T-helper 1 cell (primary cell): ENCODE measurements at regions not wholly inside any gene's neighbourhood (a gene's known extent, or its start where the extent isn't known, plus 50 kb on each side); places are given as distances from the start of the nearest gene placed in this dataset.
A peak's percentile ranks its signal among the peaks of the same experiment; 100 is the strongest.

Source experiments
- DNase-seq, 5 donors: peaks; one replicate each; pipeline ENCODE4 v3.0.0-alpha.2; 2012 to 2020

DNA sequence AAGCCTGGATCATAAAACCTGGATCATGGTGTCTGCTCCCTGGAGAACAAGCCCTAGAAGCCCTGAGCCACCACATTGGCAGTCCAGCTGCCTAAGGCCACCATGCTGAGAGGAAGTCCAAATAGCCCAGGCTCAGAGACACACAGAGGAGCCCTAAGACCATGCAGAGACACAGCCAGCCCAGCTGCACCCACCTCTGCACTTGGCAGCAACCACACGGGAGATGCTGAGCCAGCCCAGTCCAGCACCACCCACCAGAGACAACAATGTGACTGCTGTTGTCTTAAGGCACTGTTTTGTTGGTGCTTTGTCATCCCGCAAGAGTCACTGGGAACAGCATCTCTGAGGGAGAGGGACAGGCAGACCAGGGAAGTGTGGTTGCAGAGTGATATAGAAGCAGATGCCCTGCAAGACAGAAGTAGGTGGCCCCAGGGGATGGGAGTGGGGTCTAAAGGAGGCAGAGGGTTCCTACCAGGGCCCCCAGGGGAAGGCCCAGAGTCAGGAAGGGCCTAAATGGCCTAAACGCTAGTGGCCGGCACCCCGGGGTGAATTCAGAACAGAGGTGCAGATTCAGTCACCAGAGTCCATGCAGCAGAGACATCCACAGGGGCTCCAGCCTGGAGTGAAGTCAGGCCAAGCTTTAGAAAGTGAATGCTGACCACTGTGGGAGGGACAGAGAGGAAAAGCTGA is 105.4 kb upstream of the PRR20G start:
- no peak for DNase-seq

DNA sequence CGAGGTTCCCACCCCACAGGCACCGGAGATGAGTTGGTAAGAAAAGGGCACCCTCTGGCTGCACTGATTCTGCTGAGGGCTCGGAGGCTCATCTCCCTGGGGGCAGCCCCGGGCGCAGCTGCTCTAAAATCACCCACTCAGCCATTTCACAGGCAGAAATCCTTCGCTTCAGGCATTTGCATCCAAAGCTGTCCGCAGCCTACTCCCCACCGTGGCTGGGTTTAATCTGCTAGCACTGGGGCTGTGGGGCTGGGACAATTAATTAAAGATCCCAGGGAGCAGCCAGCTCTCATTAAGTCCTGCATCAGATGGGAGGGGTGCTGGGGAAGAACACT is 104.3 kb upstream of the PRR20G start:
- DNase-seq, result no peak

DNA sequence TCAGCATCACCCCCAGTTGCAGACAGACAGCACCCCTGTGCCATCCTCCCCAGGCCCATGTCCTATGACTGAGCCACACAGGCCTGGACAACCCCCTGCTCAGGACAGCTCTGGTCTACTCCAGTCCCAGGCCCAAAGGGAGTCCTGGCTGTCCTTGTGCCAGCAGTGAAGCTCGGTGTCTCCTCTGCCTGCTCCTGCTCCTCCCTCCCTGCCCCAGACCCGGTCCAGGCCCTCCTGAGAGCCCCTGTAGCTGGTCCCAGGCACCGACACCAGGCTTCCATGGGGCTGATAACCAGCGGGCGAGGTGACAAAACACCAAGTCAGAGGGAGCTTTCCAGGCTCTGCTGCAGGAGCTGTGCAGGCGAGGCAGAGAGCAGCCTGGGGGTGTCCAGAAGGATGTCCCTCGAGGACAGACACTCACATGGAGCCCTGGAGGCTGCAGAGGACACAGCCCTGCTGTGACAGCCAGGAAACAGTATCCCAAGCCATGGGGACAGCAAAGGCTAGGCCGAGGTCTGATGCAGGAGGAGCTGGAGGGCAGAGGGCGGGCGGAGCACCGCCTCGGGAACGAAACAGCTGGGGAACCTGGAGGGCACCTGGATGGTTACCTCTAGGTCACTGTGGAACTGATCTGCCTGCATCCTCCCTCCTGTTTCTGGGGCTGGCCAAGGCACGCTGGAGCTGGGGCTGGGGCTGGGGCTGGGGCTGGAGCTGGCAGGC is 103.8 kb upstream of the PRR20G start:
- no peak for DNase-seq

DNA sequence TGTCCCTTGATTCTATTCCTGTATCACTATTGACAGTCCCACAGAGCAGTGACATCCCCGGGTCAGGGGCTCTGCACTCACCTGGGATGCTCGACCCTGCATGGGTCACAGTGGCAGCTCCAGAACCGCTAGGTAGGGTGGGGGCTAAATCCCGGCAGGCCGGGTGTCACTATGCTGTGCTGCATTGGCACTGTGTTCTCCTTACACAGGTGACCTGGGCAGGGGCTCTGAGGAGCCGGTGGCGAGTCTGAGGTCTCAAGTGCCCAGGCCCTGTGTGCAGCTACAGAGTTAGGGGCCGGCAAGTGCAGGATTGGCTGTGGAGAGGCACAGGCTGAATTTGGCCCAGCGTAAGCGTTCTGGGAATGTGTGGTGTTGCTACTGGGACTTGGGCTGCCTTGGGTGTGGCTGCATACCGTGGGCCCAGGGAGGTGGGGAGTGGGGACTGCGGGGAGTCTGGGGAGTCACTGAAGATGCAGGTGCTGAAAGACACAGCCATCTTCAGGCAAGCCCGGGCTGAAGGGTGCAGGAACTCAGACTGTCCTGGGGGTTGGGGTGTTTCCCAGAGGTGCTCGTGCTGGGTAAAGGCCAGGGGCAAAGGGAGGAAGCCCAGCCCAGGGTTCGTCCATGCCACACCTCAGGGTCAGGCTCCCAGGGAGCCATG is 102.6 kb upstream of the PRR20G start:
- no peak for DNase-seq

DNA sequence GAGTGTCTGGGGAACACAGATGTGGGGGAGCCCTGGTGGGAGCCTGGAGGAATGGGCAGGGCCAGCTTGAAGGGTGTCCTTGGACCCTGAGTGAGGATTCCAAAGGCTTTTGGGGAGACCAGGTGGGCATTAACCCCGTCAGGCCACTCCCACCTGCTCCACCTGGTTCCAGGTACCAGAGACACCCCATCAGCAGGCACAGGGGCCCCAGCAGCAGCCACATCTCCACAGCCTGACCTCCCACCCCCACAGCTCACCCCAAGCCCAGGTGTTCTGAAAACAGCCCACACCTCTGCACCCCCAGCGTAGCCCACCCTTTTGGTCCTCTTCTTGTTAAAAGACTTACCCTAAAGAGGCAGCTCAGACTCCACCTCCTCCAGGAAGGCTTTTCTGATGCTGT is 102.1 kb upstream of the PRR20G start:
- DNase-seq, result no peak

DNA sequence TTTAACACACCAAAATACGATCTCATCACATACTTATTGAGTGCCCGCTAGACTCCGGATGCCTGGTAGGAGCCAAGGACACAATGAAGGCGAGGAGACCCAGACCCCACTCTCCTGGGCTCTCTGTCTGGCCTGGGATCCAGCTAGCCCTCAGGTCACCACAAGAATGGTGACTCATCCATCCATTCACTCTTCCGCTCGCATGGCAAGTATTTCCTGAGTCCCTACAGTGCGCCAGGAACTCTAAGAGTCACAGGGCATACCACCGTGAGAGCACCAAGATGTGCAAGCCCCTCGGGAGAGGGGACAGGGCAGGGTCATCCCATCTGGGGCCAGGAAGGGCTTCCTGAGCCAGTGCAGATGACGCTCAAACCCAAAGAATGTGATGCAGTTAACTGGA is 101.6 kb upstream of the PRR20G start:
- no peak for DNase-seq

DNA sequence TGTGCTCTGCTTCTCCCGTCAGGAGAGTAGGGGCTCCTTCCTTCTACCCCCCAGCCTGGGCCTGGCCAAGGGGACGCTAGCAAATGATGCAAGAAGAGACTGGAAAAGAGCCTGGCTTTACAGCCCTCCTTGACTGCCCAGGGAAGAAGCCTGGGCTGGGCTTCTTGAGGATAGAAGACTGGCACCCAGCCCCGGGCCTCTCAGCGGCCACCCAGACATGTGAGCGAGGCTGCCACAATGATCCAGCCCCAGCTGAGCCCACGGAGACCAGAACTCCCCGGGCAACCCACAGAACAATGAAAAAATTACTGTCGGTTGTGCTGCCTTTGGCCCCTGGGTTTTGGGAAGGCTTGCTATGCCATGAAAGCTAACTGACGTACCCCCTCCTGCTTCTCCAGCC is 100.6 kb upstream of the PRR20G start:
- DNase-seq, result no peak

DNA sequence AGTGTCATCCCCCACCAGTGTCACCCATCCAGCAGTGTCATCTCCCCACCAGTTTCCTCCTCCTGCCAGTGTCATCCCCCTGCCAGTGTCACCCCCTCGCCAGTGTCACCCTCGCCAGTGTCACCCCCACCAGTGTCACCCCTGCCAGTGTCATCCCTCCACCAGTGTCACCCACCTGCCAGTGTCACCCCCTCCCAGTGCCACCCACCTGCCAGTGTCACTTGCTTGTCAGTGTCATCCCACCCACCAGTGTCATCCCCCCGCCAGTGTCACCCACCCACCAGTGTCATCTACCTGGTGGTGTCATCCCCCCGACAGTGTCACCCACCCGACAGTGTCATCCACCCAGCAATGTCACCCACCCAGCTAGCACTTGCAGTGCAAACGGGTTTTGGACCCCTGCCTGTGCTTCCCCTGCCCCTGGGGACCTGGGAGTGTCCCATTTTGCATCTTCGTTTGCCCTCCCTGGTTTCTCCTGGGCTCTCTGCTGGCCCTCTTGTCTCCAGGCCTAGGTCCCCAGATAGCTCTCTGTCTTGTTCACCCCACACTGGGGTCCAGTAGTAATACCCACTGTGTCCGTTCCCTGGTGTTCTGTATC is 99.8 kb upstream of the PRR20G start:
- no peak for DNase-seq

DNA sequence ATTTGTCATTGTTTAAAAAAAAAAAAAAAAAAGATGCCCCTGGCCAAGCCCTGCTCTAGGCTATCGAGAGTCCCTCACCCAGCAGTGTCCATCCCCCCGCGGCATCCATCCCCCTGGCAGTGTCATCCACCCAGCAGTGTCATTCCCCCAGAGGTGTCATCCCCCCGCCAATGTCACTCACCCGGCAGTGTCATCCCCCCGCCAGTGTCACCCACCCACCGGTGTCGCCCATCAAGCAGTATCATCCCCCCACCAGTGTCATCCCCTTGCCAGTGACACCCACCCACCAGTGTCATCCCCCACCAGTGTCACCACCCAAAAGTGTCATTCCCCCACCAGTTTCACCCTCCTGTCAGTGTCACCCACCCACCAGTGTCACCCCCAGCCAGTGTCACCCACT is 99.3 kb upstream of the PRR20G start:
- no peak for DNase-seq

DNA sequence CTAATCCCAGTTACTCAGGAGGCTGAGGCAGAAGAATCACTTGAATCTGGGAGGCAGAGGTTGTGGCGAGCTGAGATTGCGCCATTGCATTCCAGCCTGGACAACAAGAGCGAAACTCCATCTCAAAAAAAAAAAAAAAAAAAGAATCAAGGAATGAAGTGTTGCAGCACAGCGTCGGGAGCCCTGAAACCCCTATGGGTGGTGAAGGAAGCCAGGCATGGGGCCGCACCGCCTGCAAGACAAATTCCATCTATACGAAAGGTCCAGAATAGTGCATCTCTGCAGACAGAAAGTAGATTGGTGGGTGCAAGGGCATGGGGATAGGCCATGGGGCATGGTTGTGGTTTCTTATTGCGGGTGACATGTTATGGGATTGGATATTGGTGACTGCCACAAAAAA is 98.6 kb upstream of the PRR20G start:
- no peak for DNase-seq

DNA sequence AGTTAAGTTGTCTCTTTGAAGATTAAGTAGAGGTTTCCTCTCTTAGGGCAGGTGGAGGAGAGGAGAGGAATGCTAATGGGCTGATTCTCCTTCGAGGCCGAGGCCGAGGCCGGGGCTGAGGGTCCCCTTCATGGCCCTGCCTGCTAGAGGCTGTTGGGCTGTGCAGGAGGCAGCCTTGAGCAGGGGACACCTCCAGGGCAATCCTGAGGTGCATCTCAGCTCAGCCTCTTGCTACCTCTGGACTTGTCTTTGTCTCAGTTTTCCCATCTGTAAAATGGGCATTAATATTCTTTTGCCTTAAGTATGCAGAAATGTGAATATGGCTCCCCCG is 97.7 kb upstream of the PRR20G start:
- no peak for DNase-seq

DNA sequence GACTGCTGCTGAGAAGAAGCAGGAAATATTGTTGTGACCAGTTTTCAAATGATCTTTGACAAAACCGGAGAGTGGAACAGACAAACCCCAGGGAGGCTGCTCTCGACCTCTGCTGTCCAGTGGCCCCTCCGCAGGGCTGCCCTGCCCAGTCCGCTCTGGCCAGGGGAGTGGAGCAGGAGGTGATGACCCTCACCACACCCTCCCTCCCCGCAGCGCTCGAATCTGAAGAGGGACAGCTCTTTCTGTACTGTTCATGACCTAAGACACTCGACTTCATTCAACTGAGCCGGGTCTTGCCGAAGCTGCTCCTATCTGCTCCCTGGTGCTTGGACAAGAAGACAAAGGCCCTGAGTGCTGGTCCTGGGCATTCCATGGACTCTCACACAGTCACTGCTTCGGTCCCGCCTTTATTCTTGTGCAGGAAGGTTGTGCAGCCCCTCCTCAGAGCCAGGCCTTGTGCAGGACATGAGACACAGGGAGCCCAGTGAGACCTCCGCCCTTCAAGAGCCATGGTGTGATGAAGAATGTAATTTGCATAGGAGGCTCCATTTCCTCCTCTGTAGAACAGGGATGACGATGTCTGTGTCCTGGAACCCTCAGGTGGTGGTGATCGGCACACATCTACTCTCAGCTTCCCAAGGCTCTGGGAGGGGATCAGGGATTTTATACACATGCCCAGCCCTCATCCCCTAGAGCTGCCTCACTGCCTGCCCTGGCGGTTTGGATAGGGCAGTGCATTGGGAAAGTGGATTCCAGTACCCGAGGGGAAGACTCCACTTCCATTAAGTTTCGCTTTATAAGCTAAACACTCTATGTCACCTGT is 97.1 kb upstream of the PRR20G start:
- DNase-seq, result no peak

DNA sequence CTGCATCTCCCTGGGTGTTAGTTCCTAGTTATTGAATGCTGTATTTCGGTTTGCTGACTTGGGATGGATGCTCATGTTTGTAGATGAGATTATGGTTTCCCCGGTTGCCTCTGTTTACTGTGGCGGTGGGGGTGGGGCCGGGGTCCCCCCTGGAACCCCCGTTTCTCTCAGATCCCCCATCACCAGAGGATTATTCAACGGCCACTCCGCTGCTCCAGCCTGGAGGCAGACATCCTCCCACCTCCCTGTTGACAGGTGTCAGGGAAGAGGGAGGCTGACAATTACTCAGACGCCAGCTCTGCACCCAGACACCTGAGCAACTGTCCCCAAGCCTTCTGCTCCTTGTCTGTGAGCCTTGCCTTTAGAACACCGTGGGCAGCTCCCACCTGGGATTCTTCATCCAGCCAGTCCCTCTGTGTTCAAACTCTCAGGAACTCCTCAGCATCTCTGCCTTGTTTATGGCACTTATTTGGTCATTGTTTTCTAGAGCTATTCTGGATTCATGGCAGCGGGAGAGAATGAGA is 95.9 kb upstream of the PRR20G start:
- DNase-seq, result no peak

DNA sequence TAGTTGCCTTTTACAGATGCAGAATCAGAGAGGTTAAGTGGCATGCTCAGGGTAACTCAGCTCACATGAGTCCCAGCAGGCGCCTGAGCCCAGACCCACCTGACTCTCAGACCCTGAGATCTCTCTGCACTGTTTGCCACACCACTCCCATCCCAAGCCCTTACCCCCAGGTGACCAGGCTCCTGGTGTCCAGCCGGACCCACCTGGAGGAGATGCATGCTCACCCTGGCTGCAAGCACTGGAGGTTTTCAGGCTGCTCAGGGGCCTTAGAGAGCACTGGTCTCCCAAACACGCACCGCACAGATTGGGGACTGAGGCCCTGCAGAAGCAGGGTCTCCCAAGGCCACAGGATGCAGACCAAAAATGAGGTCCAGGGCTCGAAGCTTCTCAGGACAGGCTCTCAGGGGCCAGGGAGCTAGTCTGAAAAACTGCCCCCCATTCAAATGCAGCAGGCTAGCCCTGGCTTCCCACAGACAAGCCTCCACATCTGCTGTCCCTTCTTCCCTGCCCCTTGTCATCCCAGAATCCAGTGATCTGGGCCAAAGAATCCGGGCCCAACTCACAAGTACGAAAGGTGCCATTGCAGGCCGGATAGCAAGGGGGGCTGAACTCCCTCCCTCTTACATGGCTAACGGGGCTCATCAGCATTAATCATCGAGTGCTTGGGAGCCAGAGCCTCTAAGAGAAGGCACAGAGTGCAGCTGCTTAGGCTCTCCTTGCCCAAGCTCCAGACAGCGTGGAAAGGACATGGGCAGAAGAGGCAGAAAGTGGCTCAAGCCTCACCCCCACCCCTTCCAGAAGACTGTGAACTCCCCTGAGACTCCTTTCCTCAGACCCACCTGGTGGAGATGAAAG is 90.2 kb upstream of the PRR20G start:
- no peak for DNase-seq

DNA sequence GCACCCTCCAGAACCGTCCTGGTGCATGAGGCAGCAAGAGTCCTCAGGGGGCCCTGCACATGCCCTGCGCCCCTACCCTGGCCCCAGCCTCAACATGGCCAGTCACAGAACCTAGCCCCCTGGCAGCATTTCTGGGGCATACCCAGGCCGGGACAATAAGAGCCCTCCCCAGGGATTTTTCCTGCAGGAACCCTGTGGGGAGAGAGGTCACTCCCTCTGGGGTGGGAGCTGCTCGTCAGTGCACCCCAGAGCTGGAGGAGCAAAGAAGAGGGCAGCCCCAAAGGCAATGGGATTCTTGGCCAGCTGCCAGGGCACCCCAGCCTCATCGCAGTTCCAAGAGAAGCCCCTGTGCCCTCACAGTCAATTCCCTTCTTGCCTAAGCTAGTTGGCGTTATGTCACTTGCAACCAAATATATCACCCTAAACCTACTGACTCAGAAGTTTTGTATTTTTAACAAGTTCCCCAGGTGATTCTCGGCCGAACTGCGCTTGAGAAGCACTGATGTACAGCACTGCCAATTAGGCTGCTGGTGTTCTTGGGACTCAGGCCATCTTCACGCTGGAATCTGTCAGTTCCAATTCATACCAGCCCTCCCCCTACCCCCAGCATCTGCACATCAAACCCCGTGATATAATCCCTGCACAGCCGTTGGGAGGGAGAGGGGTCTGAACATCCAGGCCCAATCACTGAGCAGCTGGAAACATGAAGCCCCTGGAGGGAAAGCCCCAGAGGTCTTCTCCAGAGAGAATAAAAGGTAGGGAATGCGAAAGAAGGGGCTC is 87.5 kb upstream of the PRR20G start:
- no peak for DNase-seq

DNA sequence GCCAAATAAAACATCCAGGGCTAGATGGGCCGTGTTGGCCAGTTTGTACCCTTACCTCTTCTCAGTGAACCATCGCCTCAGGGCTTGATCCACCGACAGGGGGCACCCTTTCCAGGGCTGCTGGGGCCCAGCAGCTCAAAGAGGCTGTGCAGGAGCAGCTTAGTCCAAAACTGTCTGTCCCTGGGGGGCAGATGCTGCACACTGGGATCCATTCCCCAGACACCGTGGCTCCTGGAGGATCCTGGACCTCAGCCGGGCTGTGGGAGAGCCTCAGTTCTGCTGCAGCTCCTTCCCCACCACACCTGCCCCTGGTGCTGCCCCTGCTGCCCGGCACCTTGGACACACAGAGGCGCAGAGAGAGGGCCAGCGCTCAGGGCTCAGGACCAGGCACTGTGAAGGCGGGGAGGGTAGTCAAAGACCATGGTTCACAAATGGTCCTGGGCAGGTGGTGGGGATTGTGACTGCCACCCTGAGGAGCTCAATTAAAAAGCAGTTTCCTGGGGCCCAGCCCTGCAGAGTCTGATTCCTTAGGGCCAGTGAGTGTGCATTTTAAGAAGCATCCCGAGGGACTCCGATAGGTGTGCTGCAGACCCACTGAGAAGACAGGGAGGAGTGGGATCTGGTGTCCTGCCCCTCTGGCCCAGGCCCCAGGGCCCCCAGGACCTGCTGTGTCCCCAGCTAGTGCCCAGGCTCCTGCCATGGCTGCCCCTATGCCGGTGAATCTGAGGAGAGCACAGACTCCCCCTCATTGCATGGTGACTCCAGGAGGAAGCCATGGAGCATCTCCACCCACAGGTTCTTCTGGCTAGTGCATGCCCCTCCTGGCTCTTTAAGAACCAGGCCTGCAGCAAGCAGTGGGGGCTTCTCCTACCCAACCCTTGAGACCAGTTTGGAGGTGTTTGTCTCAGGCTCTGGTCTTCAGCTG is 86.5 kb upstream of the PRR20G start:
- DNase-seq, result peak in 1 of 5 donors; percentile 11

DNA sequence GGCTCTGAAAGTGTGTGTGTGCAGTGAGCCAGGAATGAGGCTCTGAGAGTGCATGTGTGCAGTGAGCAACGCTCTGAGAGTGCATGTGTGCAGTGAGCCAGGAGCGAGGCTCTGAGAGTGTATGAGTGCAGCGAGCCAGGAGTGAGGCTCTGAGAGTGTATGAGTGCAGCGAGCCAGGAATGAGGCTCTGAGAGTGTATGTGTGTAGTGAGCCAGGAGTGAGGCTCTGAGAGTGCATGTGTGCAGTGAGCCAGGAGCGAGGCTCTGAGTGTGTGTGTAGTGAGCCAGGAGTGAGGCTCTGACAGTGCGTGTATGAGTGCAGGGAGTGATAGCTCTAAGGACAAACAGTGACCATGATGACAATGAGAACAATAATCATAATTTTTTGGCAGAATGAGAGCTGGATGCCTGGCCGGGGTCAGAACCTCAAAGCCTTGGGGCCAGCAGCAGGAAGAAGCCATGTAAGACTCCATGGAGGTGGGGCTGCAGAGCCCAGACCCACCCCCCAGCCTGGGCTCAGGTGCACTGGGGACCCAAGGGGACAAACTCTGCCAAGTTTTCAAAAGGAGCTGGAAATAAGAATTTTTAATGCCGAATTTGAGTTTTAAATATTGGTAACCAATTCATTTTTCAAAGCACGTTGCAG is 85.7 kb upstream of the PRR20G start:
- no peak for DNase-seq

DNA sequence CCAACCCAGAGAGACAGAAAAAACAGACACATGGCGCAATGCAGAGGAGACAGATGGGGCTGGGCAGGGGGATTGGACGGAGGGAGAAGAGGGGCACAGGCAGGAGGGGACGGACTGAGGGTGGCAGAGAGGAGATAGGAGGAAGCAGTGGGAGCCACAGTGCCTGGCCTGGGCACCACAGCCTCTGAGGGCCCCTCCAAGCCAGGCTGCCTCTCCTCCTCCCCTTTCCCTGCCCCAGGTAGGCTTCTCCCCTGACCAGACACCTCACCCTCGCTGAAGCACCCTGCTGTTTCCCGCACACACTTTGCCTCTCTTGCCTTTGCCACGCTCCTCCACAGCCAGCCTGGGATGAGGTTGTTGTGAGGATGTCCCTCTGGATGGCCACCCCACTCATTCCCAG is 84.0 kb upstream of the PRR20G start:
- DNase-seq, result no peak

DNA sequence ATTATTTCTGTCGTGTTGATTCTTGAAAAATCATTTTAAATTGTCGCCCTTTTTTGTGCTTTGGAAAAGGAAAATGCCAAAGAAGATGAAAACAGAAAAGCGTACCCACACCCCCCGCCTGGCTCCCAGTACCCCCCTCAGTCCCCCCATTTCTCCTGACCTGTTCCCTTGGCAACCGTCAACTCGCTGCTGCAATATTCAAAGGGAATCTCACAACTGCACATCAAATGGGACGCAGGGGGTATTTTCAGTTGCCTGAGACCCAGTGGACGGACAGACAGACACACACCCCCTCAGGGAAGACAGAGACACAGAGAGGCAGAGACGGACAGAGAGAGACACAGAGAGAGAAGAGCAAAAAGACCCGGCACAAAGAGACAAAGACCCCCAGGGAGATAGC is 83.5 kb upstream of the PRR20G start:
- DNase-seq, result no peak
